ENCODE measurements at regions not wholly inside any gene's neighbourhood (a gene's known extent, or its start where the extent isn't known, plus 50 kb on each side); places are given as distances from the start of the nearest gene placed in this dataset.

GRCh38 chr10:107855301-107856046 lies 691.0 kb upstream of the SORCS1 start:
- TF ChIP-seq, protein P1, sequence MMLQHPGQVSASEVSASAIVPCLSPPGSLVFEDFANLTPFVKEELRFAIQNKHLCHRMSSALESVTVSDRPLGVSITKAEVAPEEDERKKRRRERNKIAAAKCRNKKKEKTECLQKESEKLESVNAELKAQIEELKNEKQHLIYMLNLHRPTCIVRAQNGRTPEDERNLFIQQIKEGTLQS (IDR thresholded peaks at IDR 0.05) = no peak
- no peak for TF ChIP-seq EZH2 (IDR thresholded peaks at IDR 0.05)
- TF ChIP-seq YY1 (IDR thresholded peaks at IDR 0.05; ENCODE audit: extremely low read depth, insufficient replicate concordance, low read depth, low read length) = no peak
- TF ChIP-seq CTCF (IDR thresholded peaks at IDR 0.05 in 2 of 3, conservative IDR thresholded peaks at IDR 0.05 in 1 of 3; ENCODE audit: borderline replicate concordance in 1 of 3, insufficient read depth in 1 of 3, low read depth in 2 of 3, low read length in 2 of 3) = no peak
- TF ChIP-seq FOSL1 (IDR thresholded peaks at IDR 0.05; ENCODE audit: low read depth) = no peak
- TF ChIP-seq POLR2AphosphoS5 (IDR thresholded peaks at IDR 0.05; ENCODE audit: low read depth, low read length) = no peak

Measured in HCT116 (cell line).